C4-2B (cell line): ENCODE measurements at regions not wholly inside any gene's neighbourhood (a gene's known extent, or its start where the extent isn't known, plus 50 kb on each side); places are given as distances from the start of the nearest gene placed in this dataset.

ENCODE experiments used
- CTCF ChIP-seq: fragments of 450-650 bp; conservative IDR thresholded peaks from 2 replicates; pipeline ENCODE4 v1.5.1; 2017; ENCODE audit warnings: mild to moderate bottlenecking
- ZFX ChIP-seq: fragments of 450-650 bp; IDR thresholded peaks from 2 replicates; pipeline ENCODE4 v1.6.1; 2017

GRCh38 chr5:174459071-174459702, 265.2 kb upstream of the MSX2 start:
- TF ChIP-seq CTCF = no peak
- no peak for TF ChIP-seq ZFX
